OCI-M1 (cell line): ENCODE measurements at regions not wholly inside any gene's neighbourhood (a gene's known extent, or its start where the extent isn't known, plus 50 kb on each side); places are given as distances from the start of the nearest gene placed in this dataset.
"Not testable (repeated sequence)": the region's sequence is repeated elsewhere in the genome, so short reads cannot be mapped to it uniquely, and the experiment has no call there.

ENCODE experiments used
- DNase-seq: peaks from one replicate; lab custom pipeline; 2025; lab: John Stamatoyannopoulos, UW

GRCh38 chr1:83238654-83239053 lies 760.3 kb downstream of the TTLL7 start:
- DNase-seq, result not testable (repeated sequence)

- DNase-seq, result not testable (repeated sequence)
Measured at GRCh38 chr1:83219788-83220187, 779.1 kb downstream of the TTLL7 start.

- DNase-seq, result not testable (repeated sequence)
Measured at GRCh38 chr1:83218036-83218716, 780.8 kb downstream of the TTLL7 start.

- not testable (repeated sequence) for DNase-seq
Measured at GRCh38 chr1:83214317-83214716, 784.6 kb downstream of the TTLL7 start.

GRCh38 chr1:83213648-83214047 lies 785.3 kb downstream of the TTLL7 start:
- DNase-seq, result not testable (repeated sequence)

- DNase-seq, result not testable (repeated sequence)
Measured at GRCh38 chr1:83212033-83212432, 786.9 kb downstream of the TTLL7 start.

GRCh38 chr1:83208540-83208939 lies 790.4 kb downstream of the TTLL7 start:
- not testable (repeated sequence) for DNase-seq

- DNase-seq, result not testable (repeated sequence)
Measured at GRCh38 chr1:83194610-83195009, 804.3 kb downstream of the TTLL7 start.

GRCh38 chr1:83182033-83182728 lies 816.8 kb downstream of the TTLL7 start:
- not testable (repeated sequence) for DNase-seq

- not testable (repeated sequence) for DNase-seq
Measured at GRCh38 chr1:83180621-83181020, 818.3 kb downstream of the TTLL7 start.

GRCh38 chr1:83167634-83168033 lies 831.3 kb downstream of the TTLL7 start:
- not testable (repeated sequence) for DNase-seq

GRCh38 chr1:83163879-83164475 lies 835.0 kb downstream of the TTLL7 start:
- not testable (repeated sequence) for DNase-seq

GRCh38 chr1:83158924-83159323 lies 840.0 kb downstream of the TTLL7 start:
- not testable (repeated sequence) for DNase-seq

GRCh38 chr1:83154306-83154705 lies 844.6 kb downstream of the TTLL7 start:
- not testable (repeated sequence) for DNase-seq

- not testable (repeated sequence) for DNase-seq
Measured at GRCh38 chr1:83151167-83151898, 847.6 kb downstream of the TTLL7 start.

GRCh38 chr1:83150479-83150878 lies 848.5 kb downstream of the TTLL7 start:
- not testable (repeated sequence) for DNase-seq

- DNase-seq, result not testable (repeated sequence)
Measured at GRCh38 chr1:83145820-83146219, 853.1 kb downstream of the TTLL7 start.

GRCh38 chr1:83142802-83143201 lies 856.1 kb downstream of the TTLL7 start:
- not testable (repeated sequence) for DNase-seq

GRCh38 chr1:83135524-83136157 lies 863.3 kb downstream of the TTLL7 start:
- not testable (repeated sequence) for DNase-seq

- not testable (repeated sequence) for DNase-seq
Measured at GRCh38 chr1:83134322-83135014, 864.5 kb downstream of the TTLL7 start.

- no peak for DNase-seq
Measured at GRCh38 chr1:83131692-83131955, 867.3 kb downstream of the TTLL7 start.
